HCT116 (cell line): ENCODE measurements at regions not wholly inside any gene's neighbourhood (a gene's known extent, or its start where the extent isn't known, plus 50 kb on each side); places are given as distances from the start of the nearest gene placed in this dataset.

Experiments
- ATAC-seq: fragments of 200-7000 bp; cut with Tn5 transposase; 2 replicates; pipeline ENCODE4 v1.9.1; 2020; ENCODE audit warnings: mild to moderate bottlenecking, moderate library complexity
- BruUV-seq: library from RNA; stranded (reverse); fragments of 400-500 nt; replicated peaks from 2 replicates; lab custom pipeline; 2021; lab: Mats Ljungman, UMichigan
- CTCF ChIA-PET: fragments of 300-600 bp; sonication (Branson Sonifier 250); formaldehyde crosslinking; loops from one replicate; lab custom pipeline; 2021; ENCODE audit warnings: antibody characterized with exemption; lab: Charles Lee
- POLR2A ChIA-PET: fragments of 300-600, 350-600 bp; sonication (Branson Sonifier 250); formaldehyde crosslinking; loops from one replicate; lab custom pipeline; 2021; ENCODE audit warnings: antibody characterized with exemption; lab: Charles Lee
- RAD21 ChIA-PET, 2 experiments: fragments of 300-600 bp; sonication (Branson Sonifier 250); formaldehyde crosslinking; loops; one replicate each; lab custom pipeline; 2023; ENCODE audit warnings: low total read pairs in 2 of 2; ENCODE audit not compliant: uncharacterized antibody in 2 of 2, unreplicated experiment in 2 of 2, low non-redundant PET in 1 of 2; lab: Charles Lee
- DNase-seq: peaks from one replicate; pipeline ENCODE4 v3.0.0-alpha.2; 2010; ENCODE audit warnings: low read depth, low spot score
- H2AFZ ChIP-seq: fragments of 200-600 bp; shearing (Covaris generic), sonication (generic); 2 replicates; pipeline ENCODE4 v1.6.1; 2017; ENCODE audit warnings: low read depth, mixed run types, mixed read lengths, antibody characterized with exemption, low read length; ENCODE audit not compliant: poor library complexity, severe bottlenecking
- H3K27ac ChIP-seq: 2 replicates; pipeline ENCODE4 v1.5.1; 2012; ENCODE audit warnings: low read depth, low read length
- H3K27me3 ChIP-seq: fragments of 200-600 bp; sonication (generic); 2 replicates; pipeline ENCODE4 v1.6.1; 2016; ENCODE audit warnings: mixed run types, low read length, mixed read lengths; ENCODE audit not compliant: insufficient read depth
- H3K36me3 ChIP-seq, 2 experiments: fragments of 200-500 bp in 1 of 2; fragments of 200-600 bp in 1 of 2; sonication (Bioruptor generic) in 1 of 2; sonication (generic) in 1 of 2; 2 replicates each; pipeline versions ENCODE4 v1.5.1 to v1.6.1; 2014 to 2016; ENCODE audit warnings: low read length in 2 of 2, inconsistent platforms in 1 of 2, mixed read lengths in 1 of 2, mixed run types in 1 of 2; ENCODE audit not compliant: insufficient read depth in 2 of 2, control insufficient read depth in 1 of 2
- H3K4me1 ChIP-seq, 2 experiments: fragments of 200-600 bp in 1 of 2; sonication (generic) in 1 of 2; 2 replicates each; pipeline versions ENCODE4 v1.5.1 to v1.6.1; 2012 to 2017; ENCODE audit warnings: low read length in 2 of 2, inconsistent platforms in 1 of 2, mild to moderate bottlenecking in 1 of 2, mixed read lengths in 1 of 2, mixed run types in 1 of 2, moderate library complexity in 1 of 2; ENCODE audit not compliant: insufficient read depth in 2 of 2, control insufficient read depth in 1 of 2
- H3K4me2 ChIP-seq: fragments of 200-600 bp; sonication (generic); 2 replicates; pipeline ENCODE4 v1.6.1; 2017; ENCODE audit warnings: mixed run types, low read length, mixed read lengths
- H3K4me3 ChIP-seq, 2 experiments: fragments of 200-600 bp in 1 of 2; sonication (generic) in 1 of 2; replicated peaks in 1 of 2; 2 replicates each; pipeline ENCODE4 v1.5.1; 2011 to 2016; ENCODE audit warnings: low read length in 2 of 2, control low read depth in 1 of 2, low read depth in 1 of 2, mild to moderate bottlenecking in 1 of 2, mixed read lengths in 1 of 2, mixed run types in 1 of 2
- H3K79me2 ChIP-seq: fragments of 200-600 bp; sonication (generic); 2 replicates; pipeline ENCODE4 v1.6.1; 2017; ENCODE audit warnings: mild to moderate bottlenecking, mixed run types, low read length, moderate library complexity, mixed read lengths; ENCODE audit not compliant: insufficient read depth
- H3K9ac ChIP-seq: fragments of 200-600 bp; sonication (generic); 2 replicates; pipeline ENCODE4 v1.6.1; 2016; ENCODE audit warnings: low read length, mixed read lengths
- H3K9me2 ChIP-seq: fragments of 200-600 bp; sonication (generic), shearing (Covaris generic); 2 replicates; pipeline ENCODE4 v1.6.1; 2017; ENCODE audit warnings: mixed run types, mild to moderate bottlenecking, moderate library complexity; ENCODE audit not compliant: insufficient read depth
- H3K9me3 ChIP-seq, 2 experiments: fragments of 200-500 bp in 1 of 2; fragments of 200-600 bp in 1 of 2; sonication (Bioruptor generic) in 1 of 2; sonication (generic) in 1 of 2; 2 replicates each; pipeline ENCODE4 v1.6.1; 2014 to 2017; ENCODE audit warnings: low read length in 2 of 2, mixed read lengths in 2 of 2, inconsistent platforms in 1 of 2, low read depth in 1 of 2, mild to moderate bottlenecking in 1 of 2, mixed run types in 1 of 2, moderate library complexity in 1 of 2; ENCODE audit not compliant: control insufficient read depth in 1 of 2, insufficient read depth in 1 of 2
- H4K20me1 ChIP-seq: fragments of 200-600 bp; sonication (generic), shearing (Covaris generic); 2 replicates; pipeline ENCODE4 v1.6.1; 2017; ENCODE audit warnings: mixed run types, mild to moderate bottlenecking, moderate library complexity; ENCODE audit not compliant: insufficient read depth
- ATF3 ChIP-seq: IDR thresholded peaks from 2 replicates; pipeline ENCODE4 v1.6.1; 2012
- CBX3 ChIP-seq: IDR thresholded peaks from 2 replicates; pipeline ENCODE4 v1.6.1; 2012; ENCODE audit warnings: low read depth
- CEBPB ChIP-seq: IDR thresholded peaks from 2 replicates; pipeline ENCODE4 v1.6.1; 2012; ENCODE audit warnings: low read depth
- CTCF ChIP-seq, 3 experiments: fragments of 200-600 bp in 1 of 3; sonication (generic) in 1 of 3; IDR thresholded peaks in 2 of 3; conservative IDR thresholded peaks in 1 of 3; 2 replicates each; pipeline ENCODE4 v1.5.1; 2012 to 2017; ENCODE audit warnings: low read depth in 2 of 3, low read length in 2 of 3, antibody characterized with exemption in 1 of 3, borderline replicate concordance in 1 of 3, control low read depth in 1 of 3, mild to moderate bottlenecking in 1 of 3, mixed read lengths in 1 of 3, mixed run types in 1 of 3, moderate library complexity in 1 of 3; ENCODE audit not compliant: insufficient read depth in 1 of 3
- EZH2phosphoT487 ChIP-seq: fragments of 200-600 bp; IDR thresholded peaks from 2 replicates; pipeline ENCODE4 v1.6.1; 2018; ENCODE audit warnings: antibody characterized with exemption, borderline replicate concordance
- SIN3A ChIP-seq: IDR thresholded peaks from 2 replicates; pipeline ENCODE4 v1.6.1; 2012; ENCODE audit warnings: low read depth
- SP1 ChIP-seq: IDR thresholded peaks from 2 replicates; pipeline ENCODE4 v1.6.1; 2012; ENCODE audit warnings: low read depth
- ZFX ChIP-seq: fragments of 450-650 bp; IDR thresholded peaks from 2 replicates; pipeline ENCODE4 v1.6.1; 2017
- ZNF274 ChIP-seq: fragments of 200-500 bp; sonication (Bioruptor generic); IDR thresholded peaks from 2 replicates; pipeline ENCODE4 v1.6.1; 2014; ENCODE audit warnings: mild to moderate bottlenecking, low read depth, low read length, inconsistent platforms
- intact Hi-C: fragments of 100-400 bp; cut with micrococcal nuclease; formaldehyde crosslinking; loops from 2 replicates; pipeline ENCODE4 v1.10.0; 2022

GRCh38 chr2:15784106-15784885, 156.1 kb upstream of the MYCN start:
- H3K27me3 ChIP-seq: peaks cover 6% of the 10 kb centered on the region; the same call in 1 of the 2 replicates
- intact Hi-C loops: no loop called here
- RAD21 ChIA-PET: no interaction called here
- no peak overlapping the region for H3K4me3 ChIP-seq
- H3K4me2 ChIP-seq: no peak overlapping the region
- CTCF ChIA-PET: no interaction called here
- H3K27ac ChIP-seq: no peak overlapping the region
- DNase-seq (no peak), ATAC-seq (no peak)
- no peaks in the 10 kb centered on the region for H3K9me3 ChIP-seq
- H3K9me2 ChIP-seq: no peaks in the 10 kb centered on the region
- no peak overlapping the region for H3K9ac ChIP-seq
- H3K4me1 ChIP-seq: no peaks in the 10 kb centered on the region
- POLR2A ChIA-PET: no interaction called here
- no peak for TF ChIP-seq SIN3A
- TF ChIP-seq ATF3: no peak
- no peak for TF ChIP-seq EZH2phosphoT487
- no peak for TF ChIP-seq CTCF (IDR thresholded peaks at IDR 0.05 in 2 of 3, conservative IDR thresholded peaks at IDR 0.05 in 1 of 3; ENCODE audit: borderline replicate concordance in 1 of 3, insufficient read depth in 1 of 3, low read depth in 2 of 3, low read length in 2 of 3)
- TF ChIP-seq ZFX: no peak
- TF ChIP-seq CBX3: no peak
- TF ChIP-seq SP1: no peak
- no peak for TF ChIP-seq CEBPB
- no peak for TF ChIP-seq ZNF274
- TF ChIP-seq, all 23 proteins: peak for 0
- no peak overlapping the region for H2AFZ ChIP-seq
- H3K36me3 ChIP-seq: no peaks in the 10 kb centered on the region
- BruUV-seq: no TSS peak
- H3K79me2 ChIP-seq: no peaks in the 10 kb centered on the region
- no peaks in the 10 kb centered on the region for H4K20me1 ChIP-seq
